Sigmoid colon (tissue), 4 donors: ENCODE measurements at regions not wholly inside any gene's neighbourhood (a gene's known extent, or its start where the extent isn't known, plus 50 kb on each side); places are given as distances from the start of the nearest gene placed in this dataset.

Source experiments
- CTCF ChIP-seq, 4 experiments: fragments of 450-650 bp in 3 of 4; fragments of 200-600 bp in 1 of 4; IDR thresholded peaks; one replicate each; pipeline ENCODE4 v1.5.1; 2016 to 2019; ENCODE audit warnings: antibody characterized with exemption in 4 of 4, mild to moderate bottlenecking in 3 of 4, moderate library complexity in 2 of 4
- POLR2A ChIP-seq, 2 donors: fragments of 450-650 bp; IDR thresholded peaks; one replicate each; pipeline ENCODE4 v1.6.1; 2016; ENCODE audit warnings: antibody characterized with exemption in 2 of 2, mild to moderate bottlenecking in 2 of 2, moderate library complexity in 2 of 2
- POLR2AphosphoS5 ChIP-seq, 4 donors: sonication (generic); formaldehyde crosslinking; IDR thresholded peaks; one replicate each; pipeline ENCODE4 v1.6.1; 2017; ENCODE audit warnings: antibody characterized with exemption in 4 of 4

GRCh38 chr9:727767-728166 lies 113.7 kb upstream of the DMRT1 start:
- TF ChIP-seq CTCF (IDR thresholded peaks at IDR 0.05), result no peak
- no peak for TF ChIP-seq POLR2A (IDR thresholded peaks at IDR 0.05)
- no peak for TF ChIP-seq POLR2AphosphoS5 (IDR thresholded peaks at IDR 0.05)
